Fibroblast of the aortic adventitia (primary cell): ENCODE measurements at regions not wholly inside any gene's neighbourhood (a gene's known extent, or its start where the extent isn't known, plus 50 kb on each side); places are given as distances from the start of the nearest gene placed in this dataset.

ENCODE experiments used
- DNase-seq: peaks from one replicate; pipeline ENCODE4 v3.0.0-alpha.2; 2010; ENCODE audit warnings: low read depth
- H3K4me3 ChIP-seq: 2 replicates; pipeline ENCODE4 v1.5.1; 2011; ENCODE audit warnings: low read depth, mild to moderate bottlenecking, control low read depth, low read length, moderate library complexity
- TF ChIP-seq, protein P1 (sequence below): IDR thresholded peaks from 2 replicates; pipeline ENCODE4 v1.5.1; 2011; ENCODE audit warnings: mild to moderate bottlenecking, low read length, control low read depth, inconsistent platforms; ENCODE audit not compliant: insufficient read depth

DNA sequence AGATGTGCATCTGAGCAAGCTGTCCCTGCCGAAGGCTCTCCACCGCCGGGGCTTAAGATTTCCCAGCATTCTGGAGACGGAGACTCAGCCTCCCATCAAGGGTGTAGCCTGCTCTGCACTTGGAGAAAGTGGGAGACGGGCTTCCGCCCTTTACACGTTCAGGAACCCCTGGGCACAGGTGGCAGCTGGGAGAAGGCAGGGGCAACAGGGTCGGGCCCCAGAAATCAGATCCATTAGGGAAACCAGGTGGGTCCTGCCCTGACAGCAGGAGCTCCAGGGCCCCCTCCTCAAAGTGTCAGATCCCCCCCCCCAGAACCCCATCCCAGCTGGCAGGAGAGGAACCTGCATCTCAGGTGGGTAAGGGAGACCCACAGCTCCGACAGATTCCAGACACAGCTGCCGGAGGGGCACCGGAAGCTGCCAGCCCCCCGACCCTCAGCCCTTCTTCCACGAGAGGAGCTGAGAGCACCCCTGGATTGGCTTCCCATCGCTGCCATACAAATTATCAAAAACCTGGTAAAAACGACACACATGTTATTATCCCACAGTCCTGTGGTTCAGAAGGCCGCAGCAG is 236.6 kb downstream of the NPHP4 start:
- no peak overlapping the region for H3K4me3 ChIP-seq
- no peak for DNase-seq
- TF ChIP-seq, protein P1, sequence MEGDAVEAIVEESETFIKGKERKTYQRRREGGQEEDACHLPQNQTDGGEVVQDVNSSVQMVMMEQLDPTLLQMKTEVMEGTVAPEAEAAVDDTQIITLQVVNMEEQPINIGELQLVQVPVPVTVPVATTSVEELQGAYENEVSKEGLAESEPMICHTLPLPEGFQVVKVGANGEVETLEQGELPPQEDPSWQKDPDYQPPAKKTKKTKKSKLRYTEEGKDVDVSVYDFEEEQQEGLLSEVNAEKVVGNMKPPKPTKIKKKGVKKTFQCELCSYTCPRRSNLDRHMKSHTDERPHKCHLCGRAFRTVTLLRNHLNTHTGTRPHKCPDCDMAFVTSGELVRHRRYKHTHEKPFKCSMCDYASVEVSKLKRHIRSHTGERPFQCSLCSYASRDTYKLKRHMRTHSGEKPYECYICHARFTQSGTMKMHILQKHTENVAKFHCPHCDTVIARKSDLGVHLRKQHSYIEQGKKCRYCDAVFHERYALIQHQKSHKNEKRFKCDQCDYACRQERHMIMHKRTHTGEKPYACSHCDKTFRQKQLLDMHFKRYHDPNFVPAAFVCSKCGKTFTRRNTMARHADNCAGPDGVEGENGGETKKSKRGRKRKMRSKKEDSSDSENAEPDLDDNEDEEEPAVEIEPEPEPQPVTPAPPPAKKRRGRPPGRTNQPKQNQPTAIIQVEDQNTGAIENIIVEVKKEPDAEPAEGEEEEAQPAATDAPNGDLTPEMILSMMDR, result no peak

DNA sequence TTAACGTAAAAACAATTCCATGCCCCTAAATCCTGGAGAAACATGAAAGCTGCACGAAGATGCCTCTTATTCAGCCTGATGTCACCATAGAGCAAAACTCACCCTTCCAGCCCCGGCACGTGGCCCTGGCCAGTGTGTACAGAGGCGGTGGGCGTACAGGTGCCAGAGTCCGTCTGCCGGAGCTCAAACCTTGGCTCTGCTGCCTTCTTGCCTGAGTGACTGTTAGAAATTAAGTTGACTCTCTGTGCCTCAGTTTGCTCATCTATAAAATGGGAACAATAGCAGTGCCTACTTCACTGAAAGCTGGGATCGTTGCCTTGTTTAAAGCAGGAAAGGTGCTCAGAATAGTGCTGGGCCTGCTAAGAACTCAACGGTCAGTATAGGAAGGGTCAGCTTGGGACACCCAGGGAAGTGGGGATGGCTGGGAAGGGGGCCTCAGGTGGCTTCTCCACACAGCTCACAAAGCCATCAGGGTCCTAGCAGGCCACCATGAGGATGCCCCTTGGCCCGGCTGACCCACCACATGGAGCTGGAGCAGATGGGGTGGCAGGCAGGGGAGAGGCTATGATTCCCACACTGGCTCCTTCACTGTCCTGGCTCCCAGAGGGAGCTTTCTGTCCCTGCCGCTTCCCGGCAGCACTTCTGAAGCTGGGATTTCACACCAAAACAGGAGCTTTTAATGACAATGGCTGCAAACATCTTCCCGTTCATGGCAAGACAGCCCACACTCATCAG is 237.2 kb downstream of the NPHP4 start:
- no peak overlapping the region for H3K4me3 ChIP-seq
- TF ChIP-seq, protein P1, result no peak
- DNase-seq, result no peak

DNA sequence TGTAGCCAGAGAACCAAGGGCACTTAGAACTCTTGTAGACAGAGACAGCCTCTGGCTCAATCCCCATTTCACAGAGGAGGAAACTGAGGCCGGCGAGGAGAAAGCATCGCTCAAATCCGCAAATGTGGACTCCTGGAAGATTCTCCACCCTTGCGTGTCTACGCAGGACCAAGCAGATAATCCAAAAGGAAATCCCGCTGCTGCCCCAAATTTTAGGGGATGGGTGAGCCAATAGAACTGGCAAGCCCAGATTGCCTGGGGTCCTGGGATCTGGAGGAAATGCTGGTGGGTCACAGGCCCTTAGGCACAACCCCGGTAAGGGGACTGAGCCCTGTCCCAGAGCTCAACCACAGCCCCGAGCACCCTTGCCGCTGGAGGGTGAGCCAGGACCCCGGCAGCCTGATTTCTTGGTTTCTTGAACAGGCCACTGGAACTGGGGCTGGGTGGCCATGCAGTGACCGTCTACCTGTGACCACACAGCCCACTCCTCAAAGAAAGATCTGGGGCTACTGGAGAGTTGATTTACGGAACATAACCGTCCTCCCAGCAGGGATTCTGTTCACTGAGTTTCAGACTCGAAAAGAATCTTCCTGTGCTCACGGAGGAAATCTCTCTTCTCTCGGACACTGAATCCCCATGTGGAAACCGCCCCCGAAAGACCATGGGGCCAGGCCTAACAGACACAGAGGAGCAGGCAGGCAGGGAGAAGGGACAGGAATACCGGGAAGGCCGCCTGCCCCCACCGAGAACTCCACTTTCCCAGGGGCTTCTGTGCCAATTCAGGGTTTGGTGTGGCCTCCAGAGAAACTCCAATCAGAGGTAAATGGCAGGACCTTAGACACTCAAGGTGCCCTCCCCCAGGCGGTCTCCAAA is 238.4 kb downstream of the NPHP4 start:
- TF ChIP-seq, protein P1, result no peak
- no peak for DNase-seq
- no peak overlapping the region for H3K4me3 ChIP-seq

DNA sequence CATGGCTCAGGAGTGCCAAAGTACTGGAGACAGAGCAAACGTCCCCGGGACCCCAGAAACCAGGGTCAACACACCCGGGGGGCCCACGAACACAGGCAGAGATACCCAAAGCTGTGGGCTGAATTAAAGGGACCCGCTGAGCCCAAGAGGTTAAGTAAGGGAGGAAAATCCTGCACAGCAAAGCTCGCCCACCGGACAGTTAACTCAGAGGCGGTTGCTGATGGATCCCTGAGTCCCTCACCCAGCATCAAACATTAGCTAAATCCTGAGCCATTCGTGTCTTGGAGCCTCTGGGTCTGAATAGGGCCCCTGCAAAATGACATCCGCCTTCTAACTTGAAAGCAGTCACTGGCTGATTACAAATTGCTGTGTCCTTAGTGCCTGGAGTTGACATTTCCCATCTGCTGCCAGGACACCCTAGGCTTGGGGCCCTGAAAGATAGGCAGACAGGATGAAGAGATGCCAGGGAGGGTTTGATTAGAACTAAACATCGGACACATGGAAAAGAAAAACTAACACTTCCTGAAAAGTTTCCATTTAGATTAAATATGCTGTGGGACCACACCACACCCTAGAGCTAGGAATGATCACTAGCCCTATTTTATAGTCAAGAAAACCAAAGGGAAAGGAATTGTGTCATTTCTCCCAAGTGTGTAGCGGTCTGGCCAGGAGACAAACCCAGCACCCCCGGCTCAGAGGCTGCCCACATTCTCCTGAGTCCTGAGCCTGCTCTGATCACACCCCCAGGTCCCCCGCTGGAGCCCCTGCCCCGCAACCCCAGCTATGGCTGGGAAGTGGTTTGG is 239.3 kb downstream of the NPHP4 start:
- no peak overlapping the region for H3K4me3 ChIP-seq
- TF ChIP-seq, protein P1, result no peak
- no peak for DNase-seq

DNA sequence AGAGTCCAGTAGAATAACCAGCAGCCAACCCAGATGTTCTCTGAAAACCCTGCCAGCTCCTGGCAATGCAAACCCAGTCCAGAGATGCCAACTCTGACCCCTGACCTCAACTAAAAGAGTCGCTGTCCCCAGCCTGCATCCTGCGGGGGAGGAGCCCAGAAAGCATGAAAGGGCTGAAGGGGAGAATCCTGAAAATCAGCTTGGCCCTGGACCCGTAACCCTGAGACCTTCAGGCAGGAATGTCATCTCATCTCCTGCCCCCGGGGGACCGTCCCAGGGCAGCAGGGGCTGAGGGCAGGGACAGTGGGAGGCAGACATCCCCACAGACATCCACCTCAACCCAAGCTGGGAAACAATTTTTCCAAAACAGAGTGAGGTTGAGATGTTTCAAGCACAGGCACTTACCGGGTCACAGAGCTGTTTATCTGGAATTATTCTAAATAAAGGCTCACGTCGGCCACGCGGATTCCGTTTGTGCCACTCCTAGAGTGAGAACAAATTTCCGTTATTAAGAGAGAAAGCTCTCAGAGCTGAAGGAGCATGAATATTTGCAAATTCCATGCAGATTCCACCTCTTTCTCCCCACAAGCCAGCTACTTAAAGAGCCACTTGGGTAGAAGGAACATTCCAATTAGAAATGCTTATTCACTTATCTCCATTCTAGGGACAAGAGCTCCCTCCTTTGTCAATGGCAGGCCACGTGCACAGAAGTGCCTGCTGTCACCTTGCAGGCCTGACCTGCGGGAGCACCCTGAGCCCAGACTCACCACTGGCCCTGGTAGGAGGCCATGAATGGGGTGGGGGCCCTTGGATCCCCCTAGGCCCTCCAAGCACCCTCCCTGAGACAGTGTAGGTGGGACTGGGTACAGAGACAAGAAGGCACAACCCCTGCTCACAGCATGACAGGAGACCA is 240.1 kb downstream of the NPHP4 start:
- TF ChIP-seq, protein P1, result no peak
- no peak overlapping the region for H3K4me3 ChIP-seq
- DNase-seq, result no peak
